Nephron (organoid): ENCODE measurements at regions not wholly inside any gene's neighbourhood (a gene's known extent, or its start where the extent isn't known, plus 50 kb on each side); places are given as distances from the start of the nearest gene placed in this dataset.
A peak's percentile ranks its signal among the peaks of the same experiment; 100 is the strongest.

Source experiments
- H3K27ac Mint-ChIP-seq, 3 experiments: 2 replicates each; pipeline ENCODE4 v1.8.0; 2020; ENCODE audit warnings: mixed read lengths in 3 of 3, mild to moderate bottlenecking in 2 of 3, moderate library complexity in 1 of 3
- H3K27me3 Mint-ChIP-seq: 2 replicates; pipeline ENCODE4 v1.8.0; 2021; ENCODE audit warnings: low read depth, mild to moderate bottlenecking, moderate library complexity, mixed read lengths
- H3K36me3 Mint-ChIP-seq: 2 replicates; pipeline ENCODE4 v1.8.0; 2020; ENCODE audit warnings: low read depth, mixed read lengths
- H3K4me1 Mint-ChIP-seq: 2 replicates; pipeline ENCODE4 v1.8.0; 2020; ENCODE audit warnings: mixed read lengths
- H3K4me3 Mint-ChIP-seq, 3 experiments: 2 replicates each; pipeline ENCODE4 v1.8.0; 2020; ENCODE audit warnings: mild to moderate bottlenecking in 3 of 3, mixed read lengths in 3 of 3, moderate library complexity in 2 of 3
- H3K9me3 Mint-ChIP-seq: 2 replicates; pipeline ENCODE4 v1.8.0; 2020; ENCODE audit warnings: mixed read lengths
- CTCF ChIP-seq, 3 experiments: fragments of 200-600 bp; sonication (generic); IDR thresholded peaks; one replicate each; pipeline ENCODE4 v1.5.0; 2021; ENCODE audit warnings: antibody characterized with exemption in 3 of 3; ENCODE audit not compliant: unreplicated experiment in 3 of 3

GRCh38 chr6:21891080-21891479 lies 297.5 kb downstream of the SOX4 start:
- Mint-ChIP-seq H3K27me3 (no peaks in the 10 kb centered on the region), H3K4me3 (no peak overlapping the region), H3K4me1 (peaks cover 27% of the 10 kb centered on the region), H3K9me3 (no peaks in the 10 kb centered on the region), H3K27ac (peak overlapping the region; percentile 33 to 48 (median 47)), H3K36me3 (peaks cover 21% of the 10 kb centered on the region)
- no peak for TF ChIP-seq CTCF (IDR thresholded peaks at IDR 0.05; ENCODE audit: unreplicated experiment in 3 of 3)

- Mint-ChIP-seq H3K27me3 (no peaks in the 10 kb centered on the region), H3K27ac (peak overlapping the region; percentile 40 to 53 (median 48)), H3K9me3 (no peaks in the 10 kb centered on the region), H3K4me1 (peaks cover 39% of the 10 kb centered on the region), H3K36me3 (peaks cover 27% of the 10 kb centered on the region), H3K4me3 (no peak overlapping the region)
- no peak for TF ChIP-seq CTCF (IDR thresholded peaks at IDR 0.05; ENCODE audit: unreplicated experiment in 3 of 3)
Measured at GRCh38 chr6:21893793-21894192, 300.2 kb downstream of the SOX4 start.

GRCh38 chr6:21895555-21895954 lies 302.0 kb downstream of the SOX4 start:
- H3K27me3 Mint-ChIP-seq = no peaks in the 10 kb centered on the region
- TF ChIP-seq CTCF (IDR thresholded peaks at IDR 0.05; ENCODE audit: unreplicated experiment in 3 of 3) = no peak
- peaks cover 39% of the 10 kb centered on the region for H3K4me1 Mint-ChIP-seq
- H3K4me3 Mint-ChIP-seq = no peak overlapping the region
- peaks cover 25% of the 10 kb centered on the region for H3K36me3 Mint-ChIP-seq
- H3K9me3 Mint-ChIP-seq = no peaks in the 10 kb centered on the region
- H3K27ac Mint-ChIP-seq = peak overlapping the region; percentile 28 to 81 (median 28)

GRCh38 chr6:21898107-21898796 lies 304.7 kb downstream of the SOX4 start:
- H3K27me3 Mint-ChIP-seq = no peaks in the 10 kb centered on the region
- peaks cover 29% of the 10 kb centered on the region for H3K36me3 Mint-ChIP-seq
- peaks cover 40% of the 10 kb centered on the region for H3K4me1 Mint-ChIP-seq
- H3K4me3 Mint-ChIP-seq = no peak overlapping the region
- H3K27ac Mint-ChIP-seq = peak overlapping the region in 2 of 3 experiments; percentile 26 to 64
- TF ChIP-seq CTCF (IDR thresholded peaks at IDR 0.05; ENCODE audit: unreplicated experiment in 3 of 3) = no peak
- no peaks in the 10 kb centered on the region for H3K9me3 Mint-ChIP-seq

- no peak for TF ChIP-seq CTCF (IDR thresholded peaks at IDR 0.05; ENCODE audit: unreplicated experiment in 3 of 3)
- Mint-ChIP-seq H3K4me1 (peaks cover 34% of the 10 kb centered on the region), H3K36me3 (peaks cover 29% of the 10 kb centered on the region), H3K27me3 (no peaks in the 10 kb centered on the region), H3K4me3 (no peak overlapping the region), H3K9me3 (no peaks in the 10 kb centered on the region), H3K27ac (peak overlapping the region in 1 of 3 experiments; percentile 31)
Measured at GRCh38 chr6:21899708-21900107, 306.2 kb downstream of the SOX4 start.

- H3K27ac Mint-ChIP-seq = no peak overlapping the region
Measured at GRCh38 chr6:21900730-21901129, 307.2 kb downstream of the SOX4 start.

More at GRCh38 chr6:21900730-21901129, 307.2 kb downstream of the SOX4 start:
- Mint-ChIP-seq H3K4me1 (peaks cover 40% of the 10 kb centered on the region), H3K4me3 (no peak overlapping the region), H3K36me3 (peaks cover 28% of the 10 kb centered on the region), H3K27me3 (no peaks in the 10 kb centered on the region), H3K9me3 (no peaks in the 10 kb centered on the region)
- TF ChIP-seq CTCF (IDR thresholded peaks at IDR 0.05; ENCODE audit: unreplicated experiment in 3 of 3) = no peak
